ENCODE measurements at regions not wholly inside any gene's neighbourhood (a gene's known extent, or its start where the extent isn't known, plus 50 kb on each side); places are given as distances from the start of the nearest gene placed in this dataset.
"Not testable (repeated sequence)": the region's sequence is repeated elsewhere in the genome, so short reads cannot be mapped to it uniquely, and the experiment has no call there.

GRCh38 chr3:198096015-198096414 lies 136.0 kb downstream of the LMLN start:
- no peak for DNase-seq

- DNase-seq = no peak
Observed at GRCh38 chr3:198097048-198097447, 137.0 kb downstream of the LMLN start.

- DNase-seq = not testable (repeated sequence)
Observed at GRCh38 chr3:198098661-198099081, 138.7 kb downstream of the LMLN start.

GRCh38 chr3:198103070-198103469 lies 143.1 kb downstream of the LMLN start:
- DNase-seq = not testable (repeated sequence)

- DNase-seq = no peak
Observed at GRCh38 chr3:198106265-198106664, 146.2 kb downstream of the LMLN start.

GRCh38 chr3:198107840-198108734 lies 148.1 kb downstream of the LMLN start:
- DNase-seq = no peak

GRCh38 chr3:198109883-198110282 lies 149.9 kb downstream of the LMLN start:
- no peak for DNase-seq

GRCh38 chr3:198112031-198112430 lies 152.0 kb downstream of the LMLN start:
- DNase-seq = no peak

GRCh38 chr3:198113206-198114053 lies 153.4 kb downstream of the LMLN start:
- peak in 1 of 2 donors; percentile 11 for DNase-seq

- DNase-seq = not testable (repeated sequence)
Observed at GRCh38 chr3:198114516-198114915, 154.5 kb downstream of the LMLN start.

GRCh38 chr3:198122184-198122583 lies 162.2 kb downstream of the LMLN start:
- not testable (repeated sequence) for DNase-seq

GRCh38 chr3:198137038-198137835 lies 177.2 kb downstream of the LMLN start:
- not testable (repeated sequence) for DNase-seq

- not testable (repeated sequence) for DNase-seq
Observed at GRCh38 chr3:198138205-198138604, 178.2 kb downstream of the LMLN start.

- DNase-seq = not testable (repeated sequence)
Observed at GRCh38 chr3:198139037-198139436, 179.0 kb downstream of the LMLN start.

GRCh38 chr3:198139513-198140167 lies 179.6 kb downstream of the LMLN start:
- not testable (repeated sequence) for DNase-seq

GRCh38 chr3:198143300-198144137 lies 183.5 kb downstream of the LMLN start:
- DNase-seq = not testable (repeated sequence)

GRCh38 chr3:198145231-198145784 lies 185.3 kb downstream of the LMLN start:
- peak in 1 of 2 donors; percentile 12 for DNase-seq

GRCh38 chr3:198146070-198146469 lies 186.1 kb downstream of the LMLN start:
- not testable (repeated sequence) for DNase-seq

GRCh38 chr3:198146559-198147164 lies 186.6 kb downstream of the LMLN start:
- DNase-seq = not testable (repeated sequence)

Measured in right lung (tissue), 2 donors.